VCaP (cell line): ENCODE measurements at regions not wholly inside any gene's neighbourhood (a gene's known extent, or its start where the extent isn't known, plus 50 kb on each side); places are given as distances from the start of the nearest gene placed in this dataset.

Experiments
- H3K27ac ChIP-seq: fragments of 450-650 bp; 2 replicates; pipeline ENCODE4 v1.5.1; 2017
- CTCF ChIP-seq: fragments of 450-650 bp; conservative IDR thresholded peaks from 2 replicates; pipeline ENCODE4 v1.5.1; 2017; ENCODE audit warnings: mild to moderate bottlenecking, moderate library complexity

GRCh38 chr4:77367638-77368037 lies 210.6 kb downstream of the CCNG2 start:
- no peak for TF ChIP-seq CTCF
- H3K27ac ChIP-seq = no peak overlapping the region

- TF ChIP-seq CTCF = no peak
- H3K27ac ChIP-seq = no peak overlapping the region
These were observed 215.4 kb downstream of the CCNG2 start for GRCh38 chr4:77372375-77372774.

- TF ChIP-seq CTCF = no peak
- H3K27ac ChIP-seq = no peak overlapping the region
These were observed 219.0 kb downstream of the CCNG2 start for GRCh38 chr4:77375866-77376607.

- TF ChIP-seq CTCF = no peak
- no peak overlapping the region for H3K27ac ChIP-seq
These were observed 219.9 kb downstream of the CCNG2 start for GRCh38 chr4:77376788-77377460.

GRCh38 chr4:77384094-77384493 lies 221.5 kb upstream of the CXCL13 start:
- H3K27ac ChIP-seq = no peak overlapping the region
- TF ChIP-seq CTCF = no peak

- no peak overlapping the region for H3K27ac ChIP-seq
- TF ChIP-seq CTCF = peak; percentile 97
These were observed 220.3 kb upstream of the CXCL13 start for GRCh38 chr4:77385124-77385969.

GRCh38 chr4:77393996-77394395 lies 211.6 kb upstream of the CXCL13 start:
- no peak for TF ChIP-seq CTCF
- H3K27ac ChIP-seq = no peak overlapping the region
